ENCODE measurements at regions not wholly inside any gene's neighbourhood (a gene's known extent, or its start where the extent isn't known, plus 50 kb on each side); places are given as distances from the start of the nearest gene placed in this dataset.

DNA sequence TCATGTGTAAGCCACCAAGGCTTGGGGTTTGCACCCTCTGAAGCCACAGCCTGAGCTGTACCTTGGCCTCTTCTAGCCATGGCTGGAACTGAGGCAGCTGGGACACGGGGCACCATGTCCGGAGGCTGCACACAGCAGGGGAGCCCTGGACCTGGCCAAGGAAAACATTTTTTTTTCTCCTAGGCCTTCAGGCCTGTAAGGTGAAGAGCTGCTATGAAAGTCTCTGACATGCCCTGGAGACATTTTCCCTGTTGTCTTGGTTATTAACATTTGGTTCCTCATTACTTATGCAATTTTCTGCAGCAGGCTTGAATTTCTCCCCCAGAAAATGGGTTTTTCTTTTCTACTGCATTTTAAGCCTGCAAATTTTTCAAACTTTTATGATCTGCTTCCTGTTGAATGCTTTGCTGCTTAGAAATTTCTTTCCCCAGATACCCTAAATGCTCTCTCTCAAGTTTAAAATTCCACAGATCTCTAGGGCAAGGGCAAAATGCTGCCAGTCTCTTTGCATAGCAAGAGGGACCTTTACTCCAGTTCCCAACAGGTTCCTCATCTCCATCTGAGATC lies 295.8 kb downstream of the LTN1 start:
- Histone ChIP-seq H3K9me3 (ENCODE audit: control insufficient read depth, low read length) (peaks cover under 1% of the 10 kb centered on the region), H3K27ac (ENCODE audit: low read depth, low read length) (no peak overlapping the region), H3K27me3 (ENCODE audit: control insufficient read depth, insufficient read depth, low read length, poor library complexity, severe bottlenecking) (no peaks in the 10 kb centered on the region), H3K4me3 (ENCODE audit: low read length) (no peak overlapping the region), H3K36me3 (ENCODE audit: control insufficient read depth, insufficient read depth, low read length) (no peaks in the 10 kb centered on the region), H3K9ac (ENCODE audit: extremely low read depth, low read length, poor library complexity, severe bottlenecking) (no peak overlapping the region), H3K4me1 (ENCODE audit: control insufficient read depth, insufficient read depth, low read length) (no peaks in the 10 kb centered on the region)
- Mint-ChIP-seq H3K9me3 (peaks cover 4% of the 10 kb centered on the region), H3K36me3 (ENCODE audit: low read depth) (no peaks in the 10 kb centered on the region), H3K27ac (no peak overlapping the region), H3K4me1 (no peaks in the 10 kb centered on the region), H3K27me3 (ENCODE audit: insufficient read depth) (no peaks in the 10 kb centered on the region), H3K4me3 (no peak overlapping the region)
- no peak for DNase-seq
- no peak for TF ChIP-seq CTCF (conservative IDR thresholded peaks at IDR 0.05)
- 92% methylated on average over 2 of the region's 2 CpGs; no CpG with 5 or more reads in 1 of the 2 experiments for WGBS, 2 experiments (ENCODE audit: insufficient coverage in 1 of 2, insufficient read length in 1 of 2)

- Mint-ChIP-seq H3K27me3 (ENCODE audit: insufficient read depth) (no peaks in the 10 kb centered on the region), H3K27ac (no peak overlapping the region), H3K4me1 (no peaks in the 10 kb centered on the region), H3K4me3 (no peak overlapping the region), H3K36me3 (ENCODE audit: low read depth) (no peaks in the 10 kb centered on the region), H3K9me3 (peaks cover 2% of the 10 kb centered on the region)
- Histone ChIP-seq H3K4me1 (ENCODE audit: control insufficient read depth, insufficient read depth, low read length) (no peaks in the 10 kb centered on the region), H3K9ac (ENCODE audit: extremely low read depth, low read length, poor library complexity, severe bottlenecking) (no peak overlapping the region), H3K27me3 (ENCODE audit: control insufficient read depth, insufficient read depth, low read length, poor library complexity, severe bottlenecking) (no peaks in the 10 kb centered on the region), H3K27ac (ENCODE audit: low read depth, low read length) (no peak overlapping the region), H3K9me3 (ENCODE audit: control insufficient read depth, low read length) (no peaks in the 10 kb centered on the region), H3K4me3 (ENCODE audit: low read length) (no peak overlapping the region), H3K36me3 (ENCODE audit: control insufficient read depth, insufficient read depth, low read length) (no peaks in the 10 kb centered on the region)
- no peak for TF ChIP-seq CTCF (conservative IDR thresholded peaks at IDR 0.05)
- no peak for DNase-seq
- WGBS, 2 experiments (ENCODE audit: insufficient coverage in 1 of 2, insufficient read length in 1 of 2) = 87 to 88% methylated on average over 2 of the region's 2 CpGs
These were observed 299.2 kb downstream of the LTN1 start for GRCh38 chr21:28693476-28693875.

DNA sequence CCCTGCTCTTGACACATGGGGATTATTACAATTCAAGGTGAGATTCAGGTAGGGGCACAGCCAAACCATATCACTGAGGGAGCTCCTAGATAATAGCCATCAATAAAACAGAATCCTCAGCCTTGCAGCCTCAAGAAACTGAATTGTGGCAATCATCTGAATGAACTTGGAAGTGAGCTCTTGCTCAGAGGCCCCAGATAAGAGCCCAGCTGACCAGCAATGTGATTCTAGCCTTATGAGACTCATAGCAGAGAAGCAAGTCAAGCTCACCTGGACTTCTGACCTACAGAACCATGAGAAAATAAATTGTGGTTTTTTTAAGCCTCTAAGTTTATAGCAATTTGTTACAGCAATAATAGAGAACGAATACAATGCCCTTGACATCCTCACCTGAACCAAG lies 302.5 kb downstream of the LTN1 start:
- no peak for DNase-seq
- no peaks in the 10 kb centered on the region for H3K27me3 ChIP-seq (ENCODE audit: control insufficient read depth, insufficient read depth, low read length, poor library complexity, severe bottlenecking)
- H3K9me3 Mint-ChIP-seq = no peaks in the 10 kb centered on the region
- H3K9ac ChIP-seq (ENCODE audit: extremely low read depth, low read length, poor library complexity, severe bottlenecking) = no peak overlapping the region
- no peak overlapping the region for H3K27ac Mint-ChIP-seq
- no peaks in the 10 kb centered on the region for H3K9me3 ChIP-seq (ENCODE audit: control insufficient read depth, low read length)
- H3K36me3 Mint-ChIP-seq (ENCODE audit: low read depth) = no peaks in the 10 kb centered on the region
- H3K4me3 Mint-ChIP-seq = no peak overlapping the region
- H3K36me3 ChIP-seq (ENCODE audit: control insufficient read depth, insufficient read depth, low read length) = no peaks in the 10 kb centered on the region
- no peaks in the 10 kb centered on the region for H3K4me1 ChIP-seq (ENCODE audit: control insufficient read depth, insufficient read depth, low read length)
- no peaks in the 10 kb centered on the region for H3K4me1 Mint-ChIP-seq
- H3K27ac ChIP-seq (ENCODE audit: low read depth, low read length) = no peak overlapping the region
- no peak overlapping the region for H3K4me3 ChIP-seq (ENCODE audit: low read length)
- H3K27me3 Mint-ChIP-seq (ENCODE audit: insufficient read depth) = no peaks in the 10 kb centered on the region
- no peak for TF ChIP-seq CTCF (conservative IDR thresholded peaks at IDR 0.05)
- 84 to 100% methylated on average over 1 of the region's 1 CpG for WGBS, 2 experiments (ENCODE audit: insufficient coverage in 1 of 2, insufficient read length in 1 of 2)

Data from endodermal cell (in vitro differentiated cells).